A673 (cell line): ENCODE measurements at regions not wholly inside any gene's neighbourhood (a gene's known extent, or its start where the extent isn't known, plus 50 kb on each side); places are given as distances from the start of the nearest gene placed in this dataset.

ENCODE experiments used
- CTCF ChIP-seq: fragments of 300-800, 200-600 bp; sonication (generic); conservative IDR thresholded peaks from 2 replicates; pipeline ENCODE4 v1.5.1; 2017; ENCODE audit warnings: low read depth, mild to moderate bottlenecking, antibody characterized with exemption, low read length, moderate library complexity, mixed read lengths
- EZH2 ChIP-seq: fragments of 200-600 bp; sonication (generic); IDR thresholded peaks from 2 replicates; pipeline ENCODE4 v1.6.1; 2017; ENCODE audit warnings: borderline replicate concordance, low read depth, mild to moderate bottlenecking, mixed read lengths, antibody characterized with exemption, low read length; ENCODE audit not compliant: poor library complexity, severe bottlenecking

GRCh38 chr14:94700336-94700735, 69.6 kb downstream of the GSC start:
- no peak for TF ChIP-seq CTCF
- no peak for TF ChIP-seq EZH2
